Peyer's patch (tissue), 4 donors: ENCODE measurements at regions not wholly inside any gene's neighbourhood (a gene's known extent, or its start where the extent isn't known, plus 50 kb on each side); places are given as distances from the start of the nearest gene placed in this dataset.

Experiments used
- CTCF ChIP-seq, 6 experiments: fragments of 450-650 bp in 4 of 6; fragments of 200-600 bp in 2 of 6; sonication (generic) in 1 of 6; IDR thresholded peaks; one replicate each; pipeline ENCODE4 v1.5.1; 2017 to 2019; ENCODE audit warnings: antibody characterized with exemption in 6 of 6, mild to moderate bottlenecking in 3 of 6, moderate library complexity in 1 of 6
- POLR2A ChIP-seq, 2 donors: fragments of 450-650 bp; IDR thresholded peaks; one replicate each; pipeline ENCODE4 v1.5.1; 2017; ENCODE audit warnings: antibody characterized with exemption in 2 of 2, mild to moderate bottlenecking in 2 of 2, moderate library complexity in 2 of 2

DNA sequence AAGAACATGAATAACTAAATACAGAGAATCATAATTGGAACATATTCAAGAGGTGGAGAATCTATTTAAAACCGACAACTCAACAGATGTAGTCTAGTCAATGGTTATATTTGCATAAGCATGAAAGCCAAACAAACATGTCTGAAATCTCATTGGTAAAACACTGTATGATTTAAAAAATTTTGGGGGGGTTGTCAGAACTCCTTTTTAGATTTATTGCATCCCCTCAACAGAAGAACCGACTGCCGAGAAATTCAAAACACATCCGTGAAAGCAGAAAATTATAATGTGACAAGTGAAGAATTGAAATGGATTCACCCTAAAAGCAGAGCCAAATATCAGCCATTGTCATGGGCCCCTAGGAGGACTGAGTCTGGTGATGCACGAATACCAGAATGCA, 633.4 kb upstream of the KCNMB2 start:
- TF ChIP-seq CTCF (IDR thresholded peaks at IDR 0.05): no peak
- no peak for TF ChIP-seq POLR2A (IDR thresholded peaks at IDR 0.05)
